Colonic mucosa (tissue), 4 donors: ENCODE measurements at regions not wholly inside any gene's neighbourhood (a gene's known extent, or its start where the extent isn't known, plus 50 kb on each side); places are given as distances from the start of the nearest gene placed in this dataset.

Source experiments
- DNase-seq: peaks from one replicate; pipeline ENCODE4 v3.0.0-alpha.2; 2020
- H3K27ac ChIP-seq: fragments of 200-600 bp; one replicate; pipeline ENCODE4 v1.8.0; 2021
- H3K27me3 ChIP-seq: fragments of 200-600 bp; one replicate; pipeline ENCODE4 v1.8.0; 2021
- H3K36me3 ChIP-seq: fragments of 200-600 bp; one replicate; pipeline ENCODE4 v1.8.0; 2021
- H3K4me1 ChIP-seq: fragments of 200-600 bp; one replicate; pipeline ENCODE4 v1.8.0; 2021; ENCODE audit warnings: mild to moderate bottlenecking
- H3K4me3 ChIP-seq: fragments of 200-600 bp; one replicate; pipeline ENCODE4 v1.8.0; 2021
- H3K9ac ChIP-seq, 2 donors: one replicate each; pipeline ENCODE4 v1.7.0; 2013; ENCODE audit warnings: control low read depth in 2 of 2, low read depth in 2 of 2, low read length in 2 of 2
- H3K9me3 ChIP-seq: fragments of 200-600 bp; one replicate; pipeline ENCODE4 v1.8.0; 2021
- CTCF ChIP-seq: fragments of 200-600 bp; IDR thresholded peaks from one replicate; pipeline ENCODE4 v1.8.0; 2022; ENCODE audit warnings: antibody characterized with exemption, mild to moderate bottlenecking
- intact Hi-C: fragments of 100-400 bp; cut with DNase I; formaldehyde crosslinking; loops from one replicate; pipeline ENCODE4 v1.14.1; 2022
- donor health status: healthy.
- donor health status: DM: no; HTN: no; CAD: no.
- donor health status: DM: no; HTN: no; CAD: no.

- Histone ChIP-seq H3K4me3 (no peak overlapping the region), H3K9me3 (no peaks in the 10 kb centered on the region), H3K9ac (no peak overlapping the region), H3K4me1 (no peaks in the 10 kb centered on the region), H3K36me3 (no peaks in the 10 kb centered on the region), H3K27me3 (no peaks in the 10 kb centered on the region), H3K27ac (no peak overlapping the region)
- no peak for TF ChIP-seq CTCF
- intact Hi-C loops = no loop called here
- DNase-seq = no peak
Measured at GRCh38 chr3:65078748-65079147, 390.9 kb upstream of the ADAMTS9 start.

GRCh38 chr3:65077124-65077523, 389.3 kb upstream of the ADAMTS9 start:
- no peak overlapping the region for H3K27ac ChIP-seq
- H3K9ac ChIP-seq = no peak overlapping the region
- intact Hi-C loops = no loop called here
- DNase-seq = no peak
- H3K36me3 ChIP-seq = no peaks in the 10 kb centered on the region
- no peaks in the 10 kb centered on the region for H3K27me3 ChIP-seq
- no peaks in the 10 kb centered on the region for H3K4me1 ChIP-seq
- no peak overlapping the region for H3K4me3 ChIP-seq
- no peak for TF ChIP-seq CTCF
- no peaks in the 10 kb centered on the region for H3K9me3 ChIP-seq

- Histone ChIP-seq H3K4me3 (no peak overlapping the region), H3K27me3 (no peaks in the 10 kb centered on the region), H3K27ac (no peak overlapping the region), H3K36me3 (no peaks in the 10 kb centered on the region), H3K9me3 (no peaks in the 10 kb centered on the region), H3K9ac (no peak overlapping the region), H3K4me1 (no peaks in the 10 kb centered on the region)
- DNase-seq = no peak
- intact Hi-C loops = no loop called here
- no peak for TF ChIP-seq CTCF
Measured at GRCh38 chr3:65070968-65071367, 383.2 kb upstream of the ADAMTS9 start.

GRCh38 chr3:65060904-65061303, 373.1 kb upstream of the ADAMTS9 start:
- no peak for TF ChIP-seq CTCF
- no peaks in the 10 kb centered on the region for H3K36me3 ChIP-seq

GRCh38 chr3:65052101-65052500, 364.3 kb upstream of the ADAMTS9 start:
- Histone ChIP-seq H3K9ac (no peak overlapping the region), H3K27ac (no peak overlapping the region), H3K4me3 (no peak overlapping the region), H3K4me1 (no peaks in the 10 kb centered on the region), H3K36me3 (no peaks in the 10 kb centered on the region), H3K9me3 (no peaks in the 10 kb centered on the region), H3K27me3 (no peaks in the 10 kb centered on the region)
- intact Hi-C loops = no loop called here
- no peak for TF ChIP-seq CTCF
- DNase-seq = no peak

More at GRCh38 chr3:65060904-65061303, 373.1 kb upstream of the ADAMTS9 start:
- H3K27me3 ChIP-seq = no peaks in the 10 kb centered on the region
- no peak overlapping the region for H3K9ac ChIP-seq
- intact Hi-C loops = no loop called here
- no peak overlapping the region for H3K4me3 ChIP-seq
- H3K27ac ChIP-seq = no peak overlapping the region
- no peaks in the 10 kb centered on the region for H3K4me1 ChIP-seq
- DNase-seq = no peak
- no peaks in the 10 kb centered on the region for H3K9me3 ChIP-seq

GRCh38 chr3:65048151-65048550, 360.4 kb upstream of the ADAMTS9 start:
- Histone ChIP-seq H3K9me3 (no peaks in the 10 kb centered on the region), H3K27me3 (no peaks in the 10 kb centered on the region), H3K4me1 (no peaks in the 10 kb centered on the region), H3K27ac (no peak overlapping the region), H3K9ac (no peak overlapping the region), H3K4me3 (no peak overlapping the region), H3K36me3 (no peaks in the 10 kb centered on the region)
- intact Hi-C loops = no loop called here
- DNase-seq = no peak
- TF ChIP-seq CTCF = no peak
